IPS-18c (cell line): ENCODE measurements at regions not wholly inside any gene's neighbourhood (a gene's known extent, or its start where the extent isn't known, plus 50 kb on each side); places are given as distances from the start of the nearest gene placed in this dataset.
"Not testable (repeated sequence)": the region's sequence is repeated elsewhere in the genome, so short reads cannot be mapped to it uniquely, and the experiment has no call there.

Experiments
- H3K4me3 ChIP-seq: 2 replicates; pipeline ENCODE4 v1.7.0; 2013; ENCODE audit warnings: low read depth, mild to moderate bottlenecking, low read length, moderate library complexity; ENCODE audit not compliant: insufficient read depth
- H3K9me3 ChIP-seq: one replicate; pipeline ENCODE4 v1.6.1; 2013; ENCODE audit warnings: mild to moderate bottlenecking, low read length, moderate library complexity; ENCODE audit not compliant: control insufficient read depth, insufficient read depth

- Histone ChIP-seq H3K4me3 (no peak overlapping the region), H3K9me3 (no peaks in the 10 kb centered on the region)
Measured at GRCh38 chr10:23927576-23928325, 281.2 kb upstream of the KIAA1217 start.

GRCh38 chr10:23934023-23934422 lies 274.9 kb upstream of the KIAA1217 start:
- not testable (repeated sequence) for H3K4me3 ChIP-seq

DNA sequence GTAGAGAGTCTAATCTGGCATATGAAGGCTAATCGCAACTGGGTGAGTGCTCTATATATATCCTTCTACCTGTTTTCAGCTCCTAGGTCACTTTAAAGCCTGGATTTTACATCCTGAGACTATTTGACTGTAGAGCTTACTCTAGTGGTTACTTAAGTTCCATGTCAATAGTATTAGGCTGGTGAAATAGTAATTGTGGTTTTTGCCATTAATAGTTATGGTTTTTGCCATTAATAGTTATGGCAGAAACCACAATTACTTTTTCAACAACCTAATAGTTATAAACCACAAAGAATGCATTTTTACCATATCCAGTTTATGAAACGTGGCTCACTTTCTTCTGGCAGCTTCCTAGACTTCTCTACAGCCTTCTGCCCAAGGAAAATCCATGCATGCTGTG lies 263.1 kb upstream of the KIAA1217 start:
- Histone ChIP-seq H3K9me3 (no peaks in the 10 kb centered on the region), H3K4me3 (no peak overlapping the region)

More at GRCh38 chr10:23934023-23934422, 274.9 kb upstream of the KIAA1217 start:
- H3K9me3 ChIP-seq: not testable (repeated sequence)

DNA sequence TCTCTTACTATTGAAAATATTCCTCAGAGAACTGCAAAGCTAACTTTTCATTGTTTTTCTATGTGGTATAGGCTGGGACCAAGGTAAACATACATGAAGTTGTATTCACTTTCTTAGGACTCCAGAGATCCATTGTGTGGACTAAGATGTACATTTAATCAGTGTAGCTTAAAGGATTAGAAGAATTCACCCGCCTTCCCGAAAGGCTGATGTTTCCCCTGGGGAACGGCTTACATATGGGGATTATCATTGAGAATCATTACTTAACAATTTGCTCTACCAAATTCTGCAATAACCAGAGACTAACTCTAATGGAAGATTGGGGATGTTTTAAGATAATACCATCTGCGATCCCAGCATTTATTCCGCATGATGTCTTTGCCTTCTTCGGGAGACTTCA lies 257.1 kb upstream of the KIAA1217 start:
- H3K4me3 ChIP-seq: no peak overlapping the region
- H3K9me3 ChIP-seq: no peaks in the 10 kb centered on the region

GRCh38 chr10:23955456-23956225 lies 253.3 kb upstream of the KIAA1217 start:
- Histone ChIP-seq H3K4me3 (no peak overlapping the region), H3K9me3 (no peaks in the 10 kb centered on the region)

DNA sequence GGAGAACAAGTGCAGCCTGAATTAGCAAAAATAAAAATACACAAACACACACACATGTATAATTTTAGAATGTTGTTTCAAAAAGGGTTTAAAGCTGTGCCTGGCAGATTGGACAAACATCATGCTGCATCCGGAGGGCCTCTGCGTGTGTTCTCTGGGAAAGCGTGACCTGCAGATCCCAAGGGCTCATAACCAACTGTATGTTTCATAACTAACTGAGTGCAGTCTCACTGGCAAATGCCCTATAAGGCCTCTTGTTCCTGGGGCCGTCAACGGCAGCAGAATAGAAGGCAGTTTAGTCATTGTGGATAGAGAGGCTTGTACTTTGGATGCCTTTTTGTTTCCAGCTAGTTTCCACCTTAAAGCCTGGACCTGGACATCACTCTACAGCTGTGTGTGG lies 243.8 kb upstream of the KIAA1217 start:
- Histone ChIP-seq H3K4me3 (no peak overlapping the region), H3K9me3 (no peaks in the 10 kb centered on the region)

DNA sequence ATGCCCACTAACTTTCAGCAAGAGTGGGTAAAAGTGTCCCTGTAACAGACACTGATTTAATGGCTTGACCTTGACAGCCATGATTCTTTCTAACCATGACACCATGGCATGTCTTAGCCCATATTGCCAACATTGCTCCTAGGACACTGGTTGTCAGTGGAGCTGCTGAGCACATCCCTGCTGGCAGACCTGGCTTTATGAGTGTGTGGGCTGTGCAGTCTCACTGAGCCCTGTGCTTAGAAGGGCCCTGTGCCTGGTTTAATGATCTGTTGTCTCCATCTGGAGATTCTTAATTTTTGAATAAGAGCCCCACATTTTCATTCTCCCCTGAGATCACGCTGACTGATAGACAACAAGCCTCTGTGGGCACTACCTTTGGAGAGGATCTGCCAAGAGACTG lies 243.1 kb upstream of the KIAA1217 start:
- Histone ChIP-seq H3K9me3 (no peaks in the 10 kb centered on the region), H3K4me3 (no peak overlapping the region)

DNA sequence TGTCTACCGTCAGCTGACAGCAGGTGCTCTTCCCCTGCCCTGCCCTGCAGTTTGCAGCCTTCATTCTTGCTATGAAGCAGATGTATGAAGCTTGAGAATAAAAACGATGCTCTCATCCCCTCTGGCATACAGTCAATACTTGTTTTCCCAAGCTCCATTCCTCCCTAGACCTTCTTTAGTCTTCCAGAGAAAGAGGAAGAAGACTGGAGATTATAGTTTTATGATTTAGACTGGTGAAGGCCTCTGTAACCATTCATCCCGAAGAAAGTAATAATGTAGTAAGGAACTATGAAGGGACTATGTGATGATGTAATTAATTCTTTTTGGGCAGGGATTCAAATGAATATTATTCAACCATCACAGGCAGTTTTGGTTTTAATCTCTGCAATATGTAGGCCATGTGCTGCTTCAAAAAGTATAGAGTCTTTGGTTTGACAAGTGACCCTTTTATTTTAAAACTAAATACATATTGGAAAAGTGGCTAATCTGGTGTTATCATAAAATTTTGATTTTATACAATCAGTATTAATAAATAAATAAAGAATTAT lies 242.4 kb upstream of the KIAA1217 start:
- Histone ChIP-seq H3K9me3 (no peaks in the 10 kb centered on the region), H3K4me3 (no peak overlapping the region)

DNA sequence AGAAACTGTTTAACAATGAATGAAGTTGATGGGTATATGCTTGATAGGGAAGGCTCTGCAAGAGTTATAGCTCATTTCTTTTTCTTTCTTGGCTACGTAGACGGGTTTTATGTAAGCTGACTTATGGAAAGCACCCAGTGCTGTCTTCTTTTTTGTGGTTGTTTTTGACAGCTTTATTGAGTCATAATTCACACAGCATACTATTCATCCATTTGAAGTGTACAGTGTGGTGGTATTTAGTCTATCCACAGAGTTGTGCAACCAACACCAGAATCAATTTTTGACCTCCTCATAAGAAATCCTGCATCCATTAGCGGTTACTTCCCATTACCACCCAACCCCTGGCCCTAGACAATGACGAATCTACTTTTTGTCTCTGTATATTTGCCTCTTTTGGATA lies 240.6 kb upstream of the KIAA1217 start:
- no peak overlapping the region for H3K4me3 ChIP-seq
- H3K9me3 ChIP-seq: no peaks in the 10 kb centered on the region

DNA sequence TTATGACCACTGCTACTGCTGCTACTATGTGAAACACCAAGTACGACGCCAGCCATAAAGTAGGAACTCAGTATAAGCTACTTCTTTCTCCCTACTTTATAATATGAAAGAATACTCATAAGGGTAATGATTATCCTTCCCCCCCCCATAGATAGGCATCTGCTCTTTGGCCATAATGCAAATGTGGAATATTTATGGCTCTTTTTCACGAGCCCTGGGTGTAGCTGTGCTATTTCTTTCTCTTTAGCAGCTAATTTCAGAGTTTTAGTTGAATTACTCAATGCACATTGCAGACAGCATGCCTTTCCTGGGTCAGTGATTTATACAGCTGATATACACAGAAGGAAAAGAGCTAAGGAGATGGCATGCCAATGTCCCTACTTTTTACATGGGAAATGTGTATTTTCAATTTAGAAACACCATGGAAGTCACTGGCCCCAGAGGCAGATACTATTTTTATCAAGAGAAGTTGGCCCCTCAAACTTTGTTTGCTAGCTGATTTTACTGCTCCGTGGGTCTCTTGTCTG lies 234.1 kb upstream of the KIAA1217 start:
- Histone ChIP-seq H3K4me3 (no peak overlapping the region), H3K9me3 (no peaks in the 10 kb centered on the region)

DNA sequence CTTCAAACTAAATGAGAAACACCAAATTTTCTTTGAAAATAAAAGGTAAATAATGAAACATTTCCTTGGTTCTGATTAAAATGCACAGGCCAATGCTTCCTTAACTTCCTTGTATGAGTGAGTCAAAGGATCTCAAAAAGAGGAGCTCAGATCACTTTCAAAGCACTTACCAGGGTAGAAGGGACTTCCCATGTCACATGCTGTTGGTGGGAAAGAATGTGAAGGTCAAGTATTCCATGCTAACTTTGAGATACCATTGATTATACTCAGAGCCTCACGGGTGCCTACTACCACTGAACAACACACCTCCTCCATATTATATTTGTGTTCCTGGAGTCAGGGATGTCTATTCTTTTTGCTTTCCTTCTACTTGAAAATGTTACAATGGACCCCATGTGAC lies 233.5 kb upstream of the KIAA1217 start:
- H3K4me3 ChIP-seq: no peak overlapping the region
- no peaks in the 10 kb centered on the region for H3K9me3 ChIP-seq

- H3K9me3 ChIP-seq: no peaks in the 10 kb centered on the region
Measured at GRCh38 chr10:23976275-23976674, 232.7 kb upstream of the KIAA1217 start.

DNA sequence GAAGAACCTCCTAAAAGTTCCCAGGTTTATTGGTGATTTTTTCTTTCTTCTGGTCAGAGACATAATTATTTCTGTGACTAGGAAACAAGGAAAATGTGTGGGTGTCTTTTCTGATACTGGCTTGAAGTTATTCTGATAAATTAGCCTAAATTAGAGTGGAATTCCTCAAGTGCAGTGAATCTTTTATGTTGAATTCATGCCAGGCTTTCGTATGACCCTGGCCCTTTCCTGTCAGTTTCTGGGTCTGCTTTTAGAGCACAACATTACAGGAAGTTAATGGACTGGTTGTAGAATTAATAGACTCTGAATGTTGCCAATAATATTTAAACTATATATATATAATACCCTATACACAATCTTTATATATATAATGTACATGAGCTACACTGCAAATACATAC lies 230.6 kb upstream of the KIAA1217 start:
- no peak overlapping the region for H3K4me3 ChIP-seq

More at GRCh38 chr10:23976275-23976674, 232.7 kb upstream of the KIAA1217 start:
- H3K4me3 ChIP-seq: no peak overlapping the region

DNA sequence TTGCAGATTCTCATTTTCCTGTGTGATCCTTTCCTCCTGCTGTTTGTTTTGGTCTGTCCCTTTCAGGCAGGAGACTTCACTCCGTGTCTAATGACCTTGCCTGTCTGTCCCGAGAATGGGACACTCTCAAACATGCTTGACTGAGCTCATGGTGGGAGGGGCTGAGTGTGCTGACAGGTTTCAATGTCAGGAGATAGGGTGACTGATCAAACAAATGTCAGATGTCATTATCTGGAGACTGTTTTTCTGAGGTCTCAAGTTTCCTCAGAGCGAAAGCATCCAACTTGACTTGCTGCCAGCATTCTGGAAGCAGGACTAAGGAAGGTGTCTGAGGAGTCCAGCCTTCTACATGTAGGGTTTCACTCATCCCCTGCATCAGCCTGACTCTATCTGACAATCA lies 228.8 kb upstream of the KIAA1217 start:
- Histone ChIP-seq H3K4me3 (no peak overlapping the region), H3K9me3 (no peaks in the 10 kb centered on the region)

More for the DNA sequence above, 230.6 kb upstream of the KIAA1217 start:
- no peaks in the 10 kb centered on the region for H3K9me3 ChIP-seq

DNA sequence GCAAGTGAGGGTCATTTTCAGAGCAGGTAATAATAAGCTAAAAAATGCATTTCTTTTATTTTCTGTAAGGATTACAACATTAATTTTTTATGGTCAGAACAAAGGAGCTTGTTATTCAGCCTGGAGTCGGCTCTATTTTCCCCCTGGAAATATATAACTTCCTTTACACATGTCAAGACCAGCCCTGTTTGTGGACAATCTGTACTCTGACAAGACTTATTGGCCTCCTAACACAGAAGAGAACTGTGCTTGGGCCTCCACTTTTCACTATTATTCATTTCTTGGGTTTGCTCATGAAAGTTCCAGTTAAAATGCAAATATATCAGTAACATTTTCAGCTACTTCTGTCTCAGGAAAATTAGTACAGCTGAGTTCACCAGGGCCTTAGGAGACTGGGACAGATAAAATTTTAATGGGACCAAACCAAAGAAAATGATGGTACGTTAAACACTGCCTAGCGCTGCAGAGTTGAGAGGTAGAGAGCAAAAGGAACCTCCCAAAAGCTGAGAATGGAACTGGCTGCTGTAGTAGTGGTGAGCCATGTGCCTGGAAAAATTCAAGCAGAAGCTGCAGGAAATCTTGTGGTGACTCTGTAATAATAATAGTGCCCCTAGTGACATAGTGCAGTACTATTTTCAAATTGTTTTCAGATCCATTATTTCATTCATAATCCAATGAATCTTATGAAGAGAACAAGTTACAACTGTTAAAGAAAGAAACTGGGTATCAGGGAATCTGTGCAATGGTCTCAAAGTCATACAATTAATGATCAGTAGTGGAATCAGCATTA lies 227.2 kb upstream of the KIAA1217 start:
- H3K4me3 ChIP-seq: no peak overlapping the region
- H3K9me3 ChIP-seq: no peaks in the 10 kb centered on the region

DNA sequence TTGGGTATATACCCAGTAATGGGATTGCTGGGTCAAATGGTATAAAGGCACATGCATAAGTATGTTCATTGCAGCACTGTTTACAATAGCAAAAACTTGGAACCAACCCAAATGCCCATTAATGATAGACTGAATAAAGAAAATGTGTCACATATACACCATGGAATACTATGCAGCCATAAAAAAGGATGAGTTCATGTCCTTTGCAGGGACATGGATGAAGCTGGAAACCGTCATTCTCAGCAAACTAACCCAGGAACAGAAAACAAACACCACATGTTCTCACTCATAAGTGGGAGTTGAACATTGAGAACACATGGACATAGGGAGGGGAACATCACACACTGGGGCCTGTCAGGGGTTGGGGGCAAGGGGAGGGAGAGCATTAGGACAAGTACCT lies 224.5 kb upstream of the KIAA1217 start:
- not testable (repeated sequence) for H3K9me3 ChIP-seq, H3K4me3 ChIP-seq

- Histone ChIP-seq H3K4me3 (no peak overlapping the region), H3K9me3 (no peaks in the 10 kb centered on the region)
Measured at GRCh38 chr10:23988006-23988405, 220.9 kb upstream of the KIAA1217 start.
